ENCODE measurements at regions not wholly inside any gene's neighbourhood (a gene's known extent, or its start where the extent isn't known, plus 50 kb on each side); places are given as distances from the start of the nearest gene placed in this dataset.

DNA sequence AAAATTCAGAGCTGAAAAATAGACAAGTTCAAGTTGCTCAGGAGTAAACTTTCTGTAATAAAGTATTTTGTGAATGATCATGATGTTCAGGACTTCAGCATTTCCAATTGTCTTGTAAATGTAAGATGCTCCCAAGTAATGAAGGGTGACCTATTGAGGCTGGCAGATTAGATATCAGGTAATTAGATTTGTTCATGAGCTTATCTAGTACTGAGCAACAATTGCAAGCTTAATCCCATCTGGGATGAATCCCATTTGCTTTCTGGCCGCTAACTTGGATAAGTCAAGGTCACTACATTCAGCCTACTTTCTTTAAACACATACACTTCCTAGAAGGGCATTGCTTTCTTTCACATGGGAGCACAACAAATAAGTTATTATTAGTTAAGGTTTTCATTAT, 82.4 kb upstream of the ITGB1 start:
- TF ChIP-seq ZNF239 (tag by site-specific recombination; IDR thresholded peaks at IDR 0.05) (no peak), ZBTB1 (tag by site-specific recombination; IDR thresholded peaks at IDR 0.05) (no peak), ZNF302 (tag by site-specific recombination; IDR thresholded peaks at IDR 0.05; ENCODE audit: low read depth) (no peak), ZSCAN30 (tag by site-specific recombination; IDR thresholded peaks at IDR 0.05) (no peak), MZF1 (tag by site-specific recombination; IDR thresholded peaks at IDR 0.05; ENCODE audit: borderline replicate concordance) (no peak), ZBTB21 (tag by site-specific recombination; IDR thresholded peaks at IDR 0.05) (no peak), ZNF146 (tag by site-specific recombination; IDR thresholded peaks at IDR 0.05) (no peak), ZNF76 (tag by site-specific recombination; IDR thresholded peaks at IDR 0.05; ENCODE audit: borderline replicate concordance, low read depth) (no peak), ZNF658 (tag by site-specific recombination; IDR thresholded peaks at IDR 0.05) (no peak), ZNF433 (tag by site-specific recombination; IDR thresholded peaks at IDR 0.05; ENCODE audit: low read depth) (no peak), KLF16 (tag by site-specific recombination; IDR thresholded peaks at IDR 0.05) (no peak)
- TF ChIP-seq, protein P1, sequence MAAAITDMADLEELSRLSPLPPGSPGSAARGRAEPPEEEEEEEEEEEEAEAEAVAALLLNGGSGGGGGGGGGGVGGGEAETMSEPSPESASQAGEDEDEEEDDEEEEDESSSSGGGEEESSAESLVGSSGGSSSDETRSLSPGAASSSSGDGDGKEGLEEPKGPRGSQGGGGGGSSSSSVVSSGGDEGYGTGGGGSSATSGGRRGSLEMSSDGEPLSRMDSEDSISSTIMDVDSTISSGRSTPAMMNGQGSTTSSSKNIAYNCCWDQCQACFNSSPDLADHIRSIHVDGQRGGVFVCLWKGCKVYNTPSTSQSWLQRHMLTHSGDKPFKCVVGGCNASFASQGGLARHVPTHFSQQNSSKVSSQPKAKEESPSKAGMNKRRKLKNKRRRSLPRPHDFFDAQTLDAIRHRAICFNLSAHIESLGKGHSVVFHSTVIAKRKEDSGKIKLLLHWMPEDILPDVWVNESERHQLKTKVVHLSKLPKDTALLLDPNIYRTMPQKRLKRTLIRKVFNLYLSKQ (tag by site-specific recombination; IDR thresholded peaks at IDR 0.05; ENCODE audit: borderline replicate concordance): no peak
- TF ChIP-seq, protein P2, sequence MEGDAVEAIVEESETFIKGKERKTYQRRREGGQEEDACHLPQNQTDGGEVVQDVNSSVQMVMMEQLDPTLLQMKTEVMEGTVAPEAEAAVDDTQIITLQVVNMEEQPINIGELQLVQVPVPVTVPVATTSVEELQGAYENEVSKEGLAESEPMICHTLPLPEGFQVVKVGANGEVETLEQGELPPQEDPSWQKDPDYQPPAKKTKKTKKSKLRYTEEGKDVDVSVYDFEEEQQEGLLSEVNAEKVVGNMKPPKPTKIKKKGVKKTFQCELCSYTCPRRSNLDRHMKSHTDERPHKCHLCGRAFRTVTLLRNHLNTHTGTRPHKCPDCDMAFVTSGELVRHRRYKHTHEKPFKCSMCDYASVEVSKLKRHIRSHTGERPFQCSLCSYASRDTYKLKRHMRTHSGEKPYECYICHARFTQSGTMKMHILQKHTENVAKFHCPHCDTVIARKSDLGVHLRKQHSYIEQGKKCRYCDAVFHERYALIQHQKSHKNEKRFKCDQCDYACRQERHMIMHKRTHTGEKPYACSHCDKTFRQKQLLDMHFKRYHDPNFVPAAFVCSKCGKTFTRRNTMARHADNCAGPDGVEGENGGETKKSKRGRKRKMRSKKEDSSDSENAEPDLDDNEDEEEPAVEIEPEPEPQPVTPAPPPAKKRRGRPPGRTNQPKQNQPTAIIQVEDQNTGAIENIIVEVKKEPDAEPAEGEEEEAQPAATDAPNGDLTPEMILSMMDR (tag by site-specific recombination; IDR thresholded peaks at IDR 0.05): no peak

Measured in HEK293 (cell line).